ENCODE measurements at regions not wholly inside any gene's neighbourhood (a gene's known extent, or its start where the extent isn't known, plus 50 kb on each side); places are given as distances from the start of the nearest gene placed in this dataset.

DNA sequence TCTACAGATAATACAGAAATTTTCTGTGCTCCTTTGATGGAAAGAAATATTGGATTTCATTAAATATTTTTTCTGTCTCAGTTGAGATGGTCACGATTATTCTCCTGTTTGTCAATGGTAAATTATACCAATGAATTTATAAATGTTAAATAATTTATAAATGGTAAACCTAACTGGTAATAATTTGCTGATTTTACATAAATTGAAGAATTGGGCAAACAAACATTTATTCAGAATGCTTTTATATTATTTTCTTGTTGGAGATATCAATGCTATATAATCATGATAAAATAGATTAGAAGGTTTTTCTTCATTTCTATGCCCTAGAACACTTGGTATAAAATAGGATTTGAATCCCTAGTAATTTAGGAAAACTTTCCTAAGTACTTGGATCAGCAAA lies 597.6 kb upstream of the IGFBP3 start:
- no peaks in the 10 kb centered on the region for H3K27me3 ChIP-seq
- TF ChIP-seq, protein P1, sequence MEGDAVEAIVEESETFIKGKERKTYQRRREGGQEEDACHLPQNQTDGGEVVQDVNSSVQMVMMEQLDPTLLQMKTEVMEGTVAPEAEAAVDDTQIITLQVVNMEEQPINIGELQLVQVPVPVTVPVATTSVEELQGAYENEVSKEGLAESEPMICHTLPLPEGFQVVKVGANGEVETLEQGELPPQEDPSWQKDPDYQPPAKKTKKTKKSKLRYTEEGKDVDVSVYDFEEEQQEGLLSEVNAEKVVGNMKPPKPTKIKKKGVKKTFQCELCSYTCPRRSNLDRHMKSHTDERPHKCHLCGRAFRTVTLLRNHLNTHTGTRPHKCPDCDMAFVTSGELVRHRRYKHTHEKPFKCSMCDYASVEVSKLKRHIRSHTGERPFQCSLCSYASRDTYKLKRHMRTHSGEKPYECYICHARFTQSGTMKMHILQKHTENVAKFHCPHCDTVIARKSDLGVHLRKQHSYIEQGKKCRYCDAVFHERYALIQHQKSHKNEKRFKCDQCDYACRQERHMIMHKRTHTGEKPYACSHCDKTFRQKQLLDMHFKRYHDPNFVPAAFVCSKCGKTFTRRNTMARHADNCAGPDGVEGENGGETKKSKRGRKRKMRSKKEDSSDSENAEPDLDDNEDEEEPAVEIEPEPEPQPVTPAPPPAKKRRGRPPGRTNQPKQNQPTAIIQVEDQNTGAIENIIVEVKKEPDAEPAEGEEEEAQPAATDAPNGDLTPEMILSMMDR (IDR thresholded peaks at IDR 0.05) = no peak
- no peak for DNase-seq (ENCODE audit: low spot score in 2 of 2)
- peaks cover 0 to 4% of the 10 kb centered on the region in 2 donors for H3K9me3 ChIP-seq
- no peaks in the 10 kb centered on the region for H3K4me1 ChIP-seq
- no peaks in the 10 kb centered on the region for H3K36me3 ChIP-seq
- H3K27ac ChIP-seq = no peak overlapping the region
- intact Hi-C loops (cut with DNase I) = no loop called here
- H3K4me3 ChIP-seq = no peak overlapping the region

DNA sequence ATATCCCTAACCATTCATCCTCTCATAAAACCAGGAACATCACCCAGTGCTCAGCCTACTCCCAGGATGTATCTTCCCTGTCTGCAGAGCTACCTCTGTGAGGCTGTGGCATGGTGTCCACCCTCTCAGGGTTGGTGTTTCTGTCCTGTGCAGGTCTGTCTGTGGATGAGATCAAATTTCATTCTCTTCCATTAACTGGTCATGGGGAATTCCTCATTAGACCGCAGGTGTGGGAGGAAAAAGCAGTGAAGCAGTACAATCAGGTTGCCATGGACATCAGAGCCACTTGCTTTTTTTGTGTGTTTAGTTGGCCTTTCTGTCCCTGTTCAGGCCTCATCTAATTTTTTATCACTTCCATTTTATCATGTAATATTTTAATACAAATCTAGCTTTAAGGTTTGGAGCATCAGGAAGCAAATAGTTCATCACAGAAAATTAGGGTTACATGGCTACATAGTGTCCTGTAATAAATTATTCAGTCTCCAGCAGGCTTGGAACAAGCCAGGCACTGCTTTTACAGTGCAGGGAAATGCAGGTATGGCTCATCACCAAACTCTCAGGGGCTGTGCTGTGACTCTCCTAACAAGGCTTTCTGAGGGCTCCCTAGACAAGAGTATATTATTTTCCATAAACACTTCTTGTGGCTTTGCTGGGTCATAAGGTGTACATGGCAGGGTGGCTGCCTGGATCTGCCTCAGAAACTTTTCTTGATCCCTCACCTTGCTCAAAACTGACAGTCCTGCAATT lies 594.9 kb upstream of the IGFBP3 start:
- DNase-seq (ENCODE audit: low spot score in 2 of 2) = no peak
- Histone ChIP-seq H3K4me1 (no peaks in the 10 kb centered on the region), H3K4me3 (no peak overlapping the region), H3K27ac (no peak overlapping the region), H3K27me3 (no peaks in the 10 kb centered on the region), H3K36me3 (no peaks in the 10 kb centered on the region), H3K9me3 (peaks cover 0 to 4% of the 10 kb centered on the region in 2 donors)
- TF ChIP-seq, protein P1 (IDR thresholded peaks at IDR 0.05) = no peak
- intact Hi-C loops (cut with DNase I) = no loop called here

DNA sequence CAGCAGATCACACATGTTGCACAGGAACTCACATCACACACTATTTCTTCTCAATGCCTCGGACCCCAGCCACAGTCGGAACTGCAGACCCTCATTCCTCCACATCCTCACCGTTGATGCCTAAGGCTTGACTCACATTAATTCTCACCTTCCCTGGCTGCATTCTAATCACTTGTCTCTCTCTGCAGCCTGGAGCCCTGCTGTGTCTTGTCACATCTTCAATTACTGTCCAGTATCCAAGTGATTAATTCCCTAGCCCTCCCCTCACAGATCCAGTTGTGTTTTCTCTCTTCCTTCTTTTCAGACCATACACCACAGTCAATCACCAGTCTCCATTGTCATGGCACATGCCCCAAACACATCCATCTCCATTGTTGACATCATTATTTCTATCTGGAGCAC lies 592.4 kb upstream of the IGFBP3 start:
- Histone ChIP-seq H3K36me3 (no peaks in the 10 kb centered on the region), H3K4me3 (no peak overlapping the region), H3K27me3 (no peaks in the 10 kb centered on the region), H3K9me3 (peaks cover 0 to 21% of the 10 kb centered on the region in 2 donors), H3K27ac (no peak overlapping the region), H3K4me1 (no peaks in the 10 kb centered on the region)
- no peak for DNase-seq (ENCODE audit: low spot score in 2 of 2)
- intact Hi-C loops (cut with DNase I) = no loop called here
- TF ChIP-seq, protein P1 (IDR thresholded peaks at IDR 0.05) = no peak

DNA sequence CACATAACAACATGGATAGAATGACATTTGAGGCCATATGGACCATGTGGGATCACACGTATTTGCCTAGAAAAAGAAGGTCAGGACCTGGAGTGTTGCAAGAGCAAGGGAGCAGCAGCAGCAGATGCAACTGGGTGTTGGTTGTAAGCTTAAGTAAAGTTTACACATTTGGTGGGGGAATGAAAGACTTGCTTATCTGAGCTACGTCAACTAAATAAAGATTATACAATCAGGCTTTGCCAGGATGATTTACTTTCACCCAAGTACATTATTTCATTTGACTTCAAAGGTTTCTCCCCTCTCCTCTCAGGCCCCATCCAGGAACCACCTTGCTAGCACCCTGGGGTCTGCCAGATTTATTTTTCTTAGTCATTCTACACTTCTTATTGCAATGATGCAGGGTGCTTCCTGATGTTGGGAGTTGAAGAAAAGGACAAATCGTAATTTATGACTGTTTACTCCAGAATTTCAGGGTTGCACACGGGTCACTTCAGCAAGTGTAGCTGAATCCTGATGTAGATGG lies 591.9 kb upstream of the IGFBP3 start:
- no peak overlapping the region for H3K27ac ChIP-seq
- DNase-seq (ENCODE audit: low spot score in 2 of 2) = no peak
- H3K4me3 ChIP-seq = no peak overlapping the region
- TF ChIP-seq, protein P1 (IDR thresholded peaks at IDR 0.05) = no peak
- H3K36me3 ChIP-seq = no peaks in the 10 kb centered on the region
- intact Hi-C loops (cut with DNase I) = no loop called here
- peaks cover 0 to 23% of the 10 kb centered on the region in 2 donors for H3K9me3 ChIP-seq
- H3K4me1 ChIP-seq = no peaks in the 10 kb centered on the region
- no peaks in the 10 kb centered on the region for H3K27me3 ChIP-seq

DNA sequence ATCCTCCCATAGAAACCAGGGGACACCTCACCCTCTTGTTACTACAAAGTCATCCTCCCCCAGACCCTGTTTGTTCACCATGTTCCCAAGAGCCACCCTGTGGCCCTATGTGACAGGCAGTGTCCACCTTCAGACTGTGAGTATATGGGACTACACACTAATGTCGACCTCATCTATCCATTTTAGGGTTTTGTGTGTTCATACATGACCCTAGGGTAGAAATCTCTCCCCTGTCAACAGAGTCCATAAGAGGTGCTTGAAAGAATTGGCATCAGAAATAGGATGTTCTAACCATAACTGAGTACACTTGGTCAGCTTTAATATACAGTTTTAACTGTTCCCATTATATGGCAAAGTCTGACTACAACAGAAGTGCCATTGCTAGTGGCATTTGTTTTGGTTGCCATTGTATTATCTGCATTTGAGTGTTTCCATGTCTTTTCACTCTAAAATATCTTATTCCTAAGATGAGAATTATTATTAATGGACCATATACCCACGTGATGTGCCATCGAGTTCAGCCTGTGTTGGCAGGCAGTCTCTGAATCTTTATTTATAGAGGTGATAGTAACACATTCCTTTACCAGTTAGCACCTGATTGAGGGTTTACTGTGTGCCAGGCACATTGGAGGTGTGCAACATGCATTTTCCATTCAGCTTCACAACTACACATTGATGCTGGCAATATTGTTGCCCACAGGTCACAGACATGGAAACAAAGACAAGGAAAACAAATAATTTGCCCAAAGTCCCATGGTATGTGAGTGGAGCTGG lies 590.6 kb upstream of the IGFBP3 start:
- no peak for DNase-seq (ENCODE audit: low spot score in 2 of 2)
- Histone ChIP-seq H3K4me1 (no peaks in the 10 kb centered on the region), H3K36me3 (no peaks in the 10 kb centered on the region), H3K27me3 (no peaks in the 10 kb centered on the region), H3K9me3 (peaks cover 0 to 23% of the 10 kb centered on the region in 2 donors), H3K4me3 (no peak overlapping the region), H3K27ac (no peak overlapping the region)
- intact Hi-C loops (cut with DNase I) = no loop called here
- TF ChIP-seq, protein P1 (IDR thresholded peaks at IDR 0.05) = no peak

Measured in ascending aorta (tissue), 2 donors.